ENCODE measurements at regions not wholly inside any gene's neighbourhood (a gene's known extent, or its start where the extent isn't known, plus 50 kb on each side); places are given as distances from the start of the nearest gene placed in this dataset.

- H3K4me3 ChIP-seq: no peak overlapping the region
- no peak for ATAC-seq (ENCODE audit: low FRiP score in 2 of 2)
- no peak for DNase-seq
- no peak overlapping the region for H3K27ac ChIP-seq
- H3K9me3 ChIP-seq: no peaks in the 10 kb centered on the region
- H3K27me3 ChIP-seq: no peaks in the 10 kb centered on the region
- peaks cover 0 to 31% (median 7%) of the 10 kb centered on the region in 4 donors for H3K36me3 ChIP-seq
- 74 to 78% methylated on average over 1 of the region's 1 CpG for WGBS, 2 donors
- no peaks in the 10 kb centered on the region for H3K4me1 ChIP-seq
- TF ChIP-seq POLR2A (IDR thresholded peaks at IDR 0.05) (no peak), POLR2AphosphoS5 (IDR thresholded peaks at IDR 0.05) (no peak), CTCF (IDR thresholded peaks at IDR 0.05) (no peak), EP300 (IDR thresholded peaks at IDR 0.05) (no peak)
These were observed 569.5 kb downstream of the UTRN start for GRCh38 chr6:144854654-144855053.

GRCh38 chr6:144855375-144855774 is 570.2 kb downstream of the UTRN start:
- no peak overlapping the region for H3K27ac ChIP-seq
- H3K27me3 ChIP-seq: no peaks in the 10 kb centered on the region
- no peak overlapping the region for H3K4me3 ChIP-seq
- peaks cover 0 to 27% (median 7%) of the 10 kb centered on the region in 4 donors for H3K36me3 ChIP-seq
- TF ChIP-seq EP300 (IDR thresholded peaks at IDR 0.05) (no peak), POLR2A (IDR thresholded peaks at IDR 0.05) (no peak), POLR2AphosphoS5 (IDR thresholded peaks at IDR 0.05) (no peak), CTCF (IDR thresholded peaks at IDR 0.05) (no peak)
- H3K4me1 ChIP-seq: no peaks in the 10 kb centered on the region
- DNase-seq (no peak), ATAC-seq (ENCODE audit: low FRiP score in 2 of 2) (no peak)
- no peaks in the 10 kb centered on the region for H3K9me3 ChIP-seq

GRCh38 chr6:144855812-144856531 is 570.8 kb downstream of the UTRN start:
- no peaks in the 10 kb centered on the region for H3K27me3 ChIP-seq
- no peaks in the 10 kb centered on the region for H3K4me1 ChIP-seq
- ATAC-seq (ENCODE audit: low FRiP score in 2 of 2): no peak
- H3K36me3 ChIP-seq: peaks cover 0 to 21% (median 4%) of the 10 kb centered on the region in 4 donors
- H3K9me3 ChIP-seq: no peaks in the 10 kb centered on the region
- no peak overlapping the region for H3K4me3 ChIP-seq
- DNase-seq: no peak
- H3K27ac ChIP-seq: no peak overlapping the region
- TF ChIP-seq POLR2A (IDR thresholded peaks at IDR 0.05): no peak
- TF ChIP-seq EP300 (IDR thresholded peaks at IDR 0.05): no peak
- no peak for TF ChIP-seq POLR2AphosphoS5 (IDR thresholded peaks at IDR 0.05)
- 61 to 96% methylated on average over 2 of the region's 2 CpGs for WGBS, 2 donors

- no peak overlapping the region for H3K4me3 ChIP-seq
- WGBS, 2 donors: 94 to 96% methylated on average over 3 of the region's 3 CpGs
- H3K27ac ChIP-seq: no peak overlapping the region
- H3K27me3 ChIP-seq: no peaks in the 10 kb centered on the region
- DNase-seq (no peak), ATAC-seq (ENCODE audit: low FRiP score in 2 of 2) (no peak)
- no peak for TF ChIP-seq POLR2AphosphoS5 (IDR thresholded peaks at IDR 0.05)
- TF ChIP-seq POLR2A (IDR thresholded peaks at IDR 0.05): no peak
- no peak for TF ChIP-seq EP300 (IDR thresholded peaks at IDR 0.05)
- TF ChIP-seq CTCF (IDR thresholded peaks at IDR 0.05): no peak
- H3K36me3 ChIP-seq: peaks cover 0 to 14% (median 1%) of the 10 kb centered on the region in 4 donors
- H3K4me1 ChIP-seq: no peaks in the 10 kb centered on the region
- no peaks in the 10 kb centered on the region for H3K9me3 ChIP-seq
These were observed 571.5 kb downstream of the UTRN start for GRCh38 chr6:144856622-144857021.

GRCh38 chr6:144857086-144857485 is 572.0 kb downstream of the UTRN start:
- Histone ChIP-seq H3K27me3 (no peaks in the 10 kb centered on the region), H3K4me1 (no peaks in the 10 kb centered on the region), H3K9me3 (no peaks in the 10 kb centered on the region), H3K27ac (no peak overlapping the region), H3K36me3 (peaks cover 0 to 10% (median 0%) of the 10 kb centered on the region in 4 donors), H3K4me3 (no peak overlapping the region)
- ATAC-seq (ENCODE audit: low FRiP score in 2 of 2) (no peak), DNase-seq (no peak)
- WGBS, 2 donors: 56 to 63% methylated on average over 3 of the region's 3 CpGs
- TF ChIP-seq CTCF (IDR thresholded peaks at IDR 0.05): no peak
- no peak for TF ChIP-seq EP300 (IDR thresholded peaks at IDR 0.05)
- TF ChIP-seq POLR2AphosphoS5 (IDR thresholded peaks at IDR 0.05): no peak
- no peak for TF ChIP-seq POLR2A (IDR thresholded peaks at IDR 0.05)

Measured in upper lobe of left lung (tissue), 6 donors.